Neuron (in vitro differentiated cells): ENCODE measurements at regions not wholly inside any gene's neighbourhood (a gene's known extent, or its start where the extent isn't known, plus 50 kb on each side); places are given as distances from the start of the nearest gene placed in this dataset.

Experiments used
- H2AFZ ChIP-seq: one replicate; pipeline ENCODE4 v1.6.1; 2013; ENCODE audit warnings: low read depth, mild to moderate bottlenecking, inconsistent platforms, low read length, moderate library complexity
- H3K27me3 ChIP-seq: one replicate; pipeline ENCODE4 v1.6.1; 2013; ENCODE audit warnings: low read length; ENCODE audit not compliant: insufficient read depth
- H3K36me3 ChIP-seq: one replicate; pipeline ENCODE4 v1.6.1; 2013; ENCODE audit warnings: low read length; ENCODE audit not compliant: insufficient read depth
- H3K4me1 ChIP-seq: one replicate; pipeline ENCODE4 v1.6.1; 2013; ENCODE audit warnings: low read length; ENCODE audit not compliant: insufficient read depth
- H3K4me3 ChIP-seq: 2 replicates; pipeline ENCODE4 v1.5.1; 2013; ENCODE audit warnings: mild to moderate bottlenecking, low read length, moderate library complexity
- H3K9me3 ChIP-seq: one replicate; pipeline ENCODE4 v1.6.1; 2013; ENCODE audit warnings: low read length

DNA sequence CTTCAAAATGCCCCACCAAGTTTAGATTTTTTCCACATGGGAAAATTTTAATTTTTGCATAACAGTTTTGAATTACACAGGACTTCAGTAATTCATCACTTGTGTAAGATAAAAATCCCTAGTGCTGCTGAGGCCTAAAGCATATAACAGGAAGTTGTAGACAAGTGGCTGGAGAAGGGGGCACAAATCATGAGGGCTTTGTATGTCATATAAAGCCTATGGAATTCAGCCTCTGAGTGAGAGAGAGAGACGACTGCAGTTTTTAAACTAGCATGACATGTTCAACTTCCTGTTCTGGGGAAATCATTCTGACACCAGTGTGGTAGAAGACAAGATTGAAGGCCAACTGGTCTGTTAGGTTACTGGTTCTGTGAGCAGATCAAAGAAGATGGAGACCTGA lies 187.3 kb upstream of the CHST9 start:
- Histone ChIP-seq H3K4me1 (peaks cover 4% of the 10 kb centered on the region), H3K9me3 (no peaks in the 10 kb centered on the region), H3K36me3 (no peaks in the 10 kb centered on the region), H2AFZ (no peak overlapping the region), H3K4me3 (no peak overlapping the region), H3K27me3 (no peaks in the 10 kb centered on the region)

DNA sequence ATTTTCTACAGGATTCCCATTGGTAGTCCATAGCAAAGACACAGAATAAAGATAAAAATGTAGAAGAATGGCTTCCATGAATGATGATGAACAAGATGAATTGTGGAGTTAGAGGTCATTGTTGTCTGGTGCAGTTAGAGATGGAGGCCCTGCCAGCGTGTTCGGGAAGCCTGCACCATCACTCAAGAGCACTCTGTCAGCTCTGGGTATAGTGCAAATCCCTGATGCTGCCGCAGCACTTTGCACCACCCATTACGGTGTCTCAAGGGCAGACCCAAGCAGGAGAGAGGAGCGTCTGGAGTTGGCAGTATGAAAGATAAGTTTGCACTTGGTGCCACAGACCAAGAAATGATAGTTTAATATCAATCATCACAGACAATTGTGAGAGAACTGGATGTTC lies 181.6 kb upstream of the CHST9 start:
- Histone ChIP-seq H2AFZ (no peak overlapping the region), H3K4me1 (peaks cover 17% of the 10 kb centered on the region), H3K4me3 (no peak overlapping the region), H3K36me3 (no peaks in the 10 kb centered on the region), H3K27me3 (no peaks in the 10 kb centered on the region), H3K9me3 (no peaks in the 10 kb centered on the region)

- Histone ChIP-seq H2AFZ (no peak overlapping the region), H3K4me1 (peaks cover 17% of the 10 kb centered on the region), H3K36me3 (no peaks in the 10 kb centered on the region), H3K9me3 (no peaks in the 10 kb centered on the region), H3K4me3 (no peak overlapping the region), H3K27me3 (no peaks in the 10 kb centered on the region)
These were observed 181.0 kb upstream of the CHST9 start for GRCh38 chr18:27366151-27366550.

DNA sequence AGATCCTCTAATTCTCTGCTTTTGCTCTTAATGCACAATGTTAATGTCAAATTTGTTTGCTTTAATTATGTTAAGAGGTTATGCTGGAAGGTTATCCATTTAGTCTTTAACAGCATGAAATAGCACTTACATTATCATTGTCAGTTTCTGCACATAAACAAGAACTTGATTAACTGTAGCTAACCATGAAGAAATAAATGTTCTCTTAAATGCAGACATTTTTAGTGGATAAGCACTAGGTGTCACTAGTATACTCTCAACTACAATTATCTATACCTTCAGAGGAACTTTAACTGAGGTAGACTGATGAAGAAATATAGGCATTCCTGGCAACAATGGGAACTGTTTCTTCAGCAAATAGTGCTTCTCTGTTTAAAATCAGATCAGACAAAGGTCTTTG lies 178.8 kb upstream of the CHST9 start:
- H2AFZ ChIP-seq = no peak overlapping the region
- no peaks in the 10 kb centered on the region for H3K27me3 ChIP-seq
- H3K9me3 ChIP-seq = no peaks in the 10 kb centered on the region
- H3K4me1 ChIP-seq = peaks cover 17% of the 10 kb centered on the region
- H3K4me3 ChIP-seq = no peak overlapping the region
- H3K36me3 ChIP-seq = no peaks in the 10 kb centered on the region

- no peak overlapping the region for H3K4me3 ChIP-seq
- H3K4me1 ChIP-seq = peaks cover 8% of the 10 kb centered on the region
- no peaks in the 10 kb centered on the region for H3K36me3 ChIP-seq
- no peak overlapping the region for H2AFZ ChIP-seq
- no peaks in the 10 kb centered on the region for H3K27me3 ChIP-seq
- no peaks in the 10 kb centered on the region for H3K9me3 ChIP-seq
These were observed 176.4 kb upstream of the CHST9 start for GRCh38 chr18:27361477-27361876.

DNA sequence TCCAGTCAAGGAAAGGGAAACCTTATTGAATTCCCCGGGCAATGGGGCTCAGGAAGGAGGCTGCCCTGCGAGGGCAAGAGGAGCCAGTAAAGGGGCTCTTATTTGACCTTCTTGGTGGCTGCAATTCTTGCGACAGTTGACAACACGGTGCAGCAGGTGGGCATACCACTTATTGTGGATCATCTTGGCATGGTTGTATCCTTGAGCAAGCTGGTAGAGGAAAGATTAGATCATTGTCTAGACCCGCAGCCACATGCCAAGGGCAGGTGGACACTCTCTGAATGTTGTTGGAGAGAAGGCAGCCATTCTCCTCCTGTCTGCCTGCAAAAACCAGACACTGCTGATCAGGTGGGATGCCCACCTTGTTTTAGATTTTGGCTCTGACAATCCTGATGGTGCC lies 170.2 kb upstream of the CHST9 start:
- no peaks in the 10 kb centered on the region for H3K9me3 ChIP-seq
- H3K4me1 ChIP-seq = no peaks in the 10 kb centered on the region
- H3K36me3 ChIP-seq = no peaks in the 10 kb centered on the region
- no peak overlapping the region for H3K4me3 ChIP-seq
- no peaks in the 10 kb centered on the region for H3K27me3 ChIP-seq
- H2AFZ ChIP-seq = no peak overlapping the region

DNA sequence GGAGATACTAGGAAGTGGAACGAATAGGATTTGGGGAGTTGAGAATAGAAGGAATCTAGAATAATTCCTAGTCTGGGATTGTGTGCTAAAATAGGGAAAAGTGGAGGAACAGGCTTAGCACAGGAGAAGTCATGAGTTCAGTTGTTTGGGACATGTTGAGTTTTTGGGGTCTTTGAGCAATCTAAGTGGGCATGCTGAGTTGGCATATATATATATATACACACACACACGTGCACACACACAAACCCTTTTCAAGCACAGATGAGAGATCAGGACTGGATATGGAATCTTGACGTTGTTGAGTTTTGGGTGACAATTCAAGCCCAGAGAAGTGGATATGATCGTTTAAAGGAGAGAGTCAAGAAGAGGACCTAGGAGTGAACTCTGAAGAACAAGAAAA lies 168.2 kb upstream of the CHST9 start:
- no peaks in the 10 kb centered on the region for H3K4me1 ChIP-seq
- no peaks in the 10 kb centered on the region for H3K36me3 ChIP-seq
- H2AFZ ChIP-seq = no peak overlapping the region
- no peaks in the 10 kb centered on the region for H3K9me3 ChIP-seq
- no peak overlapping the region for H3K4me3 ChIP-seq
- H3K27me3 ChIP-seq = no peaks in the 10 kb centered on the region

DNA sequence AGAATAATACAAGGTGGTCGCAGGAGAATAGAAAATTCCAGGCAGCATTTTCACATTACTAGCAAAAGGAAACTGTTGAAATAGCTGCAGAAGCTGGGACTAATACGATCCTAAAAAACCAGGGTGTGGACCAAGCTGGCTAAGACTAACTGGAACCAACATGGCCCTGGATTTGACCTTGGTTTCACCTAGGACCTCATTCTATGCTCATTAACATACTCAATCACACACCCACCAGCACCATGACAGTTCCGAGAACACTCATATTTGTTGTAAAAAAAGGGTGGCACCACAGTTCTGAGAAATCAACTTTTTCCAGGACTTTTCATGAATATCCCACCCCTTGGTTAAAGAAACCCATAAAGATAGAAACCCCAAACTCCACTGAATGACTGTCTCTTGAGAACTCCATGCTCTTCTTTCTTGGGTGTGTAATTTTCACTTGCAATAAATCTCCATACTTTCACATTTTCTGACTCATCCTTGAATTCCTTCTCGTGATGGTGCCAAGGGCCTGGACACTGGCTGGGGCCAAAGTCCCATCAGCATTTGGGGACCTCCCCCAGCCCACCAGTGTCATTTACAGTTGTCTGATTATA lies 164.3 kb upstream of the CHST9 start:
- H3K27me3 ChIP-seq = peaks cover 4% of the 10 kb centered on the region
- H3K9me3 ChIP-seq = no peaks in the 10 kb centered on the region
- no peak overlapping the region for H3K4me3 ChIP-seq
- no peak overlapping the region for H2AFZ ChIP-seq
- no peaks in the 10 kb centered on the region for H3K36me3 ChIP-seq
- no peaks in the 10 kb centered on the region for H3K4me1 ChIP-seq

- Histone ChIP-seq H3K36me3 (no peaks in the 10 kb centered on the region), H3K4me3 (no peak overlapping the region), H2AFZ (no peak overlapping the region), H3K27me3 (no peaks in the 10 kb centered on the region), H3K9me3 (no peaks in the 10 kb centered on the region), H3K4me1 (no peaks in the 10 kb centered on the region)
These were observed 146.5 kb upstream of the CHST9 start for GRCh38 chr18:27331606-27332005.

DNA sequence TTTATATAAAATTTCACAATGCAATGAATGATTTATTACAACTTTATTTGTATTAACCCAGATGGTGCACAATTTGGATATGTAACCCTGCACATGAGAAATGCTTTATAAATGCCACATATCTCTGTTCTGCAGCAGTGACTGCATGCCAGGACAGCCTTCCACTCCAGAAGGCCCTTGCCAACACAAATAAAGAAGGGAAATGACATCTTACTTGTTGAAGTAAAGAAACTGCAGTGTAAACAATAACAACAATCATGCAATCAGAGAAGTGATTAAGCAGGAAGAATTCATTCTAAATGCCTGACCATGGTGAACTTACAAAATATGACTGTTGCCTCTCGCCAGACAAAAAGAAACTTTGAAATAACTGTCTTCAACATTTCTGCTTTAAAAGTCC lies 129.9 kb upstream of the CHST9 start:
- no peaks in the 10 kb centered on the region for H3K9me3 ChIP-seq
- no peaks in the 10 kb centered on the region for H3K27me3 ChIP-seq
- H3K4me3 ChIP-seq = no peak overlapping the region
- H3K36me3 ChIP-seq = no peaks in the 10 kb centered on the region
- H3K4me1 ChIP-seq = no peaks in the 10 kb centered on the region
- no peak overlapping the region for H2AFZ ChIP-seq

DNA sequence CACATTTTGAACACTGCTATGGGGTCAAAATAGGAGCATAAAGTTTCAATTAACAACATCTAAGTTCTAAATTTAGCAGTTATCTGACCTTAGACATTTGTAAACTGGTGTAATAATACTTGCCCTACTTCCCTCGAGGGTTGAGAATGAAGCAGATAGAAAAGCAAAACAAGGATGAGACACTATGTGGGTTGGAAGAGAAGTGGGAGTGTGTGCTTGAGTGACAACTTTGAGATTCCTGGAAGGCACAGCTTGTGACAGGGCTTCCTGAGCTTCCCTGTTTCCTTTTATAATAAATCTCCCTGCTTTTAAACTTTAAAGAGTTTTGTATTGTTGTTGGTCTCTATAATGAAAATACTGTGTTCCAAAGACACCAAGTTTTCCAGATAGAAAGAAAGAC lies 128.6 kb upstream of the CHST9 start:
- Histone ChIP-seq H2AFZ (no peak overlapping the region), H3K4me3 (no peak overlapping the region), H3K4me1 (no peaks in the 10 kb centered on the region), H3K36me3 (no peaks in the 10 kb centered on the region), H3K27me3 (no peaks in the 10 kb centered on the region), H3K9me3 (no peaks in the 10 kb centered on the region)

GRCh38 chr18:27312853-27313252 lies 127.7 kb upstream of the CHST9 start:
- Histone ChIP-seq H3K36me3 (no peaks in the 10 kb centered on the region), H2AFZ (no peak overlapping the region), H3K9me3 (no peaks in the 10 kb centered on the region), H3K4me1 (no peaks in the 10 kb centered on the region), H3K27me3 (no peaks in the 10 kb centered on the region), H3K4me3 (no peak overlapping the region)

GRCh38 chr18:27312153-27312552 lies 127.0 kb upstream of the CHST9 start:
- H3K36me3 ChIP-seq = no peaks in the 10 kb centered on the region
- no peaks in the 10 kb centered on the region for H3K9me3 ChIP-seq
- no peak overlapping the region for H3K4me3 ChIP-seq
- H3K27me3 ChIP-seq = no peaks in the 10 kb centered on the region
- no peaks in the 10 kb centered on the region for H3K4me1 ChIP-seq
- no peak overlapping the region for H2AFZ ChIP-seq

- Histone ChIP-seq H3K4me3 (no peak overlapping the region), H3K9me3 (no peaks in the 10 kb centered on the region), H3K27me3 (no peaks in the 10 kb centered on the region), H2AFZ (no peak overlapping the region), H3K4me1 (no peaks in the 10 kb centered on the region), H3K36me3 (no peaks in the 10 kb centered on the region)
These were observed 126.0 kb upstream of the CHST9 start for GRCh38 chr18:27311114-27311513.
